NCI-H1417 treated with DMSO at 0.1 percent for 48 hours (cell line): ENCODE measurements at regions not wholly inside any gene's neighbourhood (a gene's known extent, or its start where the extent isn't known, plus 50 kb on each side); places are given as distances from the start of the nearest gene placed in this dataset.

Source experiments
- DNase-seq: peaks from one replicate; lab custom pipeline; 2025; lab: John Stamatoyannopoulos, UW

DNA sequence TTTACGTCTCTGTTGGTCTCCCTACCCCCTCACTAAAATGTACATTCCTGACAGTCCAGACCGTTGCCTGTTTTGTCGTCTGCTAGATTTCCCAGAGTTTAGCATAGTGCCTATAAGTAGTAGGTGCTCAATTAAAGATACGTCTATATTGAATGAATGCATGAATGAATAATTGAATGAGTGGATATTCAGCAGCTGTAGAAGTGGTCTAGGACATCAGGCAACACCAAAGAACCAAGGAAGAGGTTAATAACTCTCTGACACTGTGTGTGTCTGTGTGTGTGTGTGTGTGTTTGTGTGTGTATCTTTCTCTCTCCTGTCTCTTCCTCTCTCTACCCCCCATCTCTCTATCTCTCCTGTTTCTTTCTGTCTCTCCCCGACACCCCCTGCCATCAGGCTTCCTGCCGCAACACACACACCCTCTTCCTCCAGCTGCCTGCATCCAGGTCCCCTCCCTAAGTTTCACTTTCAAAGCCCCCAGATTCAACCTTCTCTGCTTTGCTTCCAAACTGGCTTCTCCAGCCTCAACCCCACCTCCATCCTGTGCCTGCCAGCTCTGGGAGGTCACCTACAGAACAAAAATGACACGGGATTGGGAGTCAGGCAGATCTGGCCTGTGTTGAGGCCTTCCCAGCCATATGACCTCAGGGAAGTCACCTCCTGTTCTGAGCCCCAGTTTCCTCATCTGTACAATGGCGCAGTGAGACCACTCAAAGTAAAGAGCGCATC is 119.9 kb upstream of the NCOR2 start:
- DNase-seq = no peak

DNA sequence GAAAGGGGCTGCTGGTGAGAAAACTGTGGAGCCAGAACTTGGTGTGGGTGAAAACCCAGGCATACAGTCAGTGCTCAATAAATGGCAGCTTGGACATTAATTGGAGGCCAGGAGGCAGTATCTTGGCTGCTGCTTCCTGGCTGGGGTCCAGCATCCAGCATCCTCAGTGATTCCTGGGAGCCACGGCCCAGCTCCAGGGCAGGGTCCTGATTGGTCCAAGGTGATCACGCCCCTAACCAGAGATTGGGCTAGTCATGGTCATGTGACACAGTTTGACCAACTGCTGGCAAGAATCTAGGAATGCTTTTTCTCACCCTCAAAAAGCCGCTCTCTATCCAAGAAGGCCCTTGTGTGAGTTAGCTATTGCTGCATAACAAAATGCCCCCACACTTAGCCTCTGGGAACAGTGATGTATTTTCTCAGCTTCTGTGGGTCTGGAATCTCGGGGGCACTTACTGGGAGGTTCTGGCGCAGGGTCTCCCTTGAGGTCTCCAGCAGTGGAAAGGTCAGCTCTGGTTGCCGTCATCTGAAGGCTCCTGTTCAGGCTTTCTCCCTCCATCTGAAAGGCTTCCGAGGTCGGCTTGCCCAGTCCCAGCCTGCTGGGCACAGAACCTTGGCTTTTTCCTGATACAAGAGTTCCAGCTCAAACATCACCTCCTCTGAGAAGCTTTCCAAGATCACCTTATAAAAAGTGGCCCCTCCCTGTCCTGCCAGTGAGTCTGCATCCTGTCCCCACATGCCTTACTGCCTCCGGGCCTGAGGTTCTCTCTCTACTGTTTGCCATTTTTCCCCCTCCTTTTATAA is 119.2 kb upstream of the NCOR2 start:
- DNase-seq = no peak

DNA sequence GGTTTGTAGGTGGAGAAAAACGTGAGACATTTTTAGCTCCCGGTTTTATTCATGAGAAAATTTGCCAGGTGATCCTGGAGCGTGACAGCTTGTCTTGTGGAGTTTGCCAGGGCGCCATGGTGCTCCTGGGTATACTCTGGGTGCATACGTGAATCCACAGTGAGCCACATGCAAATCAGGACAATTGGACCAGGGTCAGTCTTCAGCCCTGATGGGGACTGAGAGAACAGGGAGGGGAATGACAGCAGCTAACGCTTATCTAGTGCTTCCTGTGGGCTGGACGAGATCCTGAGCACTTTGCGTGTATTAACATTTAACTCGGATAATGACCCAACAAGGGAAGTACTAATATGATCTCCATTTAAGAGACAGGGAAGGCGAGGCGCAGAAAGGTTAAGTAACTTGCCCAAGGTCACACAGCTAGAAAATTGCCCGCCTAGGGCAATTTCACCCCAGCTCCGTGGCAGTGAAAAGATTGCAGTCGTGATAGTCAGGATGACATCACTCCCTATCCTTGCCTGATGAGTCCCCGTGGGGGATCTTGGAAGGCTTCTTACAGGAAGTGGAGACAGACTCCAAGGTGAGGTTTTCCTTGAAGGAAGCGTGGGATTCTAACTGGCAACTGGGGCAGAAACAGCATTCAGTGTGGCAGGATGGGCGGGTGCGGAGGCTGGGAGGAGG is 118.4 kb upstream of the NCOR2 start:
- no peak for DNase-seq

DNA sequence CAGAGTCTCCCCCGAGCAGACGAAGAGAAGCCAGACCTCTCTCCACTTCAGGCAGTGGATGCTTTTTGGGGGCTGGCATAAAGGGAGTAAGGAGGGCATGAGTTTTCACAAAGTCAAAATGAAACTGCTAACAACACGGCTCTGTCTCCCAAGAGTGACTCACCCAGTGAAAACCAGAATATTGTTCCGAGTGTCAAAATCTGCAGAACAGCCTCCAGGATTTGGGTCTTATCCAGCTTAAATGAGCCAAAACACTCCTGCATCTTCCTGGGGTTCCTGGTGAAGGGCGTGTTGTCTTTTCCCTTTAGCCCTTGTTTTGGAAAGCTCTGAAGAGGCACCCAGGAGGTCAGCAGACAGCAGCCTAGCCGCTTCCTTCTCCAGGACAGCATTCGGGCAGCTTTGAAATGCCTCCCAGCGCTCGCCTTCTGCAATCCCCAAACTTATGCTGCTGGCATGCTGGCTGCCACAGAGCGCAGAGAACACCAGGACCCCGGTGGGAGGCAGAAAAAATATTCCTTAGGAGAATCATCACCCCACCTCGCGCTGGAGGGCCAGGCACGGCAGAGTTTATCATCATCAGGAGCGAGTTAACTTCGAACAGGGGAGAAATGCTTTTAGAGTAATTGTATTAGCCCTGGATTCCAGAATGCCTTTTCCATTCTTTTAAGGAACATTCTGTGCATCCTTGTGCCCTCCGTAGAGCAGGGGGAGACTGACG is 117.7 kb upstream of the NCOR2 start:
- no peak for DNase-seq

DNA sequence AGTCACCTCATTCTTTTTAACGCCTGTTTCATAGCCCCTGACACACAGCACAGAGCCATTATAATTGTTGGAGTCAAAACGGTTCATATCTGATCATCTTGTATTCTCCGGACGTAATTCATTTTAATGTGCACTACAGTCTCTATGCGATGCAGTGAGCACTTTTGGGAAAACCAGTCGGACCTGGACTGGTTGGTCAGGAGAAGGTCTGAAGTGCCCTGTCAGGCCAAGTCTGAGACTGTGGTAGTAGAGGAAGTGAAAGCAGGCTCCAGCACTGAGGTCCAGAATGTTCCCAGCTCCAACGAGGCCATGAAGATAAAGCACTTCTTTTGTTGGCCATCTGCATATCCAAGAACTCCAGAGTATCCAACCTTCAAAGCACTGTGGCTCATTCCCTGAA is 117.1 kb upstream of the NCOR2 start:
- no peak for DNase-seq

DNA sequence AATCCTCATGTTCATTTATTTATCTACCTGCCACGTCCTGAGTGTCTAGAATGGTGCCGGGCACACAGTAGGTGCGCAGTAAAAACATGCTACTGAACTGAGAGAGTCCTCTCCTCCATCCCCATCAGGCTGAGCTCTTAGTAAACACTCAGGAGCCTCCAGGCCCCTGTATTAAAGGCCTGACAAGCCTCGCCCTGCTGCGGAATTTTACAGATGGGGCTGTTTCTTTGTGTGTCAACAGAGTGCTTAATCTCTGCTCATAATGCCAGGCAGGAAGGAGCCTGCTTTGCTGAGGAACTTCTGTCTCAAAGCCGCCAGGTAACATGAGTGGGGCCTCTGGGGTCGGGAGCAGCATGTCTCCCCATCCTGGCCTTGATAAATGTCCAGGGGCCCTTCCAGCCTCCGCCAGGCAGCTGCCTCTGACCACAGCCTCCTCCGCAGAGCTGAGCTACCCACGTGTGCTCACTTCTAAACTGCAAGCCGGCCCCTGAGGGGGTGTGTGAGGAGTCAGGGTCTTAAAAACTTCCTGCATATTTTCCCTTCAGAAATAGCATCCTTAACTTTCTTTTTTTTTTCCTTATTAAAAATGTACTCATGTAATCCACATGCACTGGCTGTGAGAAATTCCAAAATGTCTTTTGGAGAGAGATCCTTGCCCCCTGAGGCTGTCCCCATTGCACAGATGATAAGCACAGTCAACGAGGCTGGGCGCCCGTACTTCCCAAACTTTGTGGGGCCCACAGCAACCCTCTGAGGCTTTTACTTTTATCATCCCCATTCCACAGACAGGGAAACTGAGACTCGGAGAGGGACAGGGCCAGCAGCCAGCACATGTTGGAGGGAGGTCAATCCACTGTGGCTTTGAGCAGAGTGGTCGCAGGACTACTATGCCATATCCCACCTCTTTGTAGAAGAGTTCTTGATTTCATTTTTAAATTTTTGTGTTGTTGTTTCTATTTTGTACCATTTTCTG is 116.0 kb upstream of the NCOR2 start:
- no peak for DNase-seq

DNA sequence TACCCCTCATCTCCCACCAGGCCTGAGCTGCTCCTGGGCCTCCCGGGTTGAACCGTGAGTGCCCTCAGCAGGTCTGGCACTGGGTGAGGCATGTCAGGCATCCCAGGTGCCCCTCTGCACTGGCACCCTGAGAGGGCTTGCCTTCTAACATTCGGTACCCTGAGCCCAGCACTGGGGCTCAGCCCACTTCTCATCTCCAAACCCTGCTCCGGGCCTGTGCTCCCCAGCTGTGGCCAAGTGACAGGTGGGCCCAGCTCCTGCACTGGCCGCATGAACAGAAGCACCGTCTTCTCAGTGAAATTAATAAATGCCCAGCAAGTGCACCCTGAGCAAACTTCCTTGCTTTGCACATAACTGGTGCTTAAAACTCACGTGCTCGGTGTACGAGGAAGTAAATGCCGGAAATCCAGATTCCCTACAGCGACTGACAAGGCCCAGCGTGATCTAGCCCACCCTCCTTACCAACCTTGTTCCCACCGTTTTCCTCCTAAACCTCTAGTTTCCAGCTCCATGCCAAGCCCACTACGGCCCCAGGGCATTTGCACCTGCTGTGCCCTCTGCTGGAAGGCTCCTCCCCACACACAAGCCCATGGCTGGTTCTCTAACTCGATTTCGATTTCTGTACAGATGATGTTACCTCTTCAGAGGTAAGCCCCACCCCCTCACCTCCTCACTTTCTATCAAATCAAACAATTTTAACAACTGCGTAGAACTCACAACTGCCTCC is 115.2 kb upstream of the NCOR2 start:
- DNase-seq = no peak

DNA sequence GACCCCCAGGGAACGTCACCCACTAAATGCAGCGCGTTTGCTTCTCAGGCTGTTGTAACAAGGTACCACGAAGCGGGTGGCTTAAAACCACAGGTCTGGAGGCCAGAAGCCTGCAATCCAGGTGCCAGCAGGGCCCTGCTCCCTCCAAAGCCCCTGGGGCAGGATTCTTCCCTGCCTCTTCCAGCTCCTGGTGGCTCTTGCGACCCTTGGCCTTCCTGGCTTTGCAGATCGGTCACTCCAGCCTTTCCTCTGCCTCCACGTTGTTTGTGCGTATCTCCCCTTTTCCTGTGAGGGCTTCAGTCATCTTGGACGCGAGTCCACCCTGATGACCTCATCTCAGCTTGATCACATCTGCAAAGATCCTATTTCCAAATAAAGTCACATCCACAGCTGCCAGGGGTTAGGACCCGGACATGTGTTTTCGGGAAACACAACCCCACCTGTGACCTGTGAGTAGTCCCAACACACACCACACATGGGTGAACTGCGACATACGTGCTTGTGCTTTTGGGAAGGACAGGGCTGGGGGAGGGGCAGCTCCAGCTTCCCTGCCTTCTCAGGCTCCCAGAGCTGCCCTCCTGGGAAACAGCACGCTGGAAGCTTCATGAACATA is 114.5 kb upstream of the NCOR2 start:
- DNase-seq = no peak

DNA sequence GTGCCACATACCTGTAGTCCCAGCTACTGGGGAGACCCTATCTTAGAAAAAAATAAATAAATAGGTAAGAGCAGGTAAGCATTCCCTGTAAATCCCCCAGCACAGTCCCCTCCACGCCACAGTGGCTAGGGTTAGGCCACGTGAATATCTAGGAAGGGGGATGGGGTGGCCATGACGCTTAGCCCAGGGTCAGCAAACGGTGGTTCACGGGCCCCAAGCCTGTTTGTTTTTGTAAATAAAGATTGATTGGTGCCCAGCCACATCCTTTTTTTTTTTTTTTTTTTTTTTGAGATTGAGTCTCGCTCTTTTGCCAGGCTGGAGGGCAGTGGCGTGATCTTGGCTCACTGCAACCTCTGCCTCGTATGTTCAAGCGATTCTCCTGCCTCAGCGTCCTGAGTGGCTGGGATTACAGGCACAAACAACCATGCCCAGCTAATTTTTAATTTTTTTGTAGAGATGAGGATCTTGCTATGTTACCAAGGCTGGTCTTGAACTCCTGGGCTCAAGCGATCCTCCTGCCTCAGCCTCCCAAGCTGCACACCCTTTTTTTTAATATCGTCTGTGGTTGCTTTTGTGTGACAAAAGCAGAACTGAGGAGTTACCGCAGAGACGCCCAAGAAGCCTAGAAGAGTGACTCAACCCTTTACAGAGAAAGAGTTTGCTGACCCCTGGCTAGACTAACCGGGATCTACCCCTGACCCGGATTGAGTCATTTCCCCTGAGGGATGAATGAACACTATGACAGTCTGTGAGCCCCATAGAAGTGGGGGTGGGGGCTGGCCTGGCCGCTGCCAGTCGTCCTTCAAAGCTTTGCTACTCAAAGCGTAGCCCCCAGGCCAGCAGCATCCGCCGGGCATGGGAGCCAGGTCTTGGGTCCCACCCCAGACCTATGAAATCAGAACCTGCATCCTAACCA is 113.7 kb upstream of the NCOR2 start:
- DNase-seq = no peak

DNA sequence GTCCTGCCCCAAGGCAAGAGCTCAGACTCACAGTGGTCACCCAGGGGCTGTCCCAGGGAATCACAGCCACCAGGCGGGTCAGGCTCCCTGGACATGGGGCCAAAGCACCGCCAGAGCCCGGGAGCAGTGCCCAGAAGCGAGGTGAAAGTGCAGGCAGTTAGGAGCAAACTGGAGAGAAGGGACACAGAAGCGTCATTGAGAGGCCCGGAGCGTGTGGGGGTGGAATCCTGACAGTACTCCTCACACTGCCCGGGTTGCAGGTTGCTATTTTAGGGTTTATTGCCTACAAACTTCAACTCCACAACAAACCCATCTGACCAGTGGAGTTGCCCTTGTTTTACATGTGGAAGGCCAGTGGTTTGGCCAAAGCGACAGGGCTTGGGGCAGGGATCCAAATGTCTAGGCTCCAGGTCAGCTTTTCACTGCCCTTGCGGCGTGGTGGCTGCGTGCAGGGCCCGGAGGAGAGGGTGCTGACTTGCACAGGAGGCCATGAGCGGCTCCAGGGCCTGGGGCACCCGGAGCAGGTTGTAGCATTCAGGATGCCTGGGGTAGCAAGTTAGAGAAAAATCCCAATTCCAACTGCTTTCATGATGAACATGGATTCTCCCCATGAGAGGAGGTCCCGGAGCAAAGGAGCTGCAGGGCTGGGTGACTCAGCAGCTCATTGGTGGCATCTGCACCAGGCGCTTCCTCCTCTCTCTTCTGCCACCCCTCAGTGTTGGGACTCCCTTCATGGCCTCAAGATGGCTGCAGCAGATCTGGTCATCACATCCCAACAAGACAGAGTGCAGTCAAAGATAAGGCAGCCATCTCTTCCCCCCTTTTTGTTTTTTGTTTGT is 112.3 kb upstream of the NCOR2 start:
- DNase-seq = no peak

DNA sequence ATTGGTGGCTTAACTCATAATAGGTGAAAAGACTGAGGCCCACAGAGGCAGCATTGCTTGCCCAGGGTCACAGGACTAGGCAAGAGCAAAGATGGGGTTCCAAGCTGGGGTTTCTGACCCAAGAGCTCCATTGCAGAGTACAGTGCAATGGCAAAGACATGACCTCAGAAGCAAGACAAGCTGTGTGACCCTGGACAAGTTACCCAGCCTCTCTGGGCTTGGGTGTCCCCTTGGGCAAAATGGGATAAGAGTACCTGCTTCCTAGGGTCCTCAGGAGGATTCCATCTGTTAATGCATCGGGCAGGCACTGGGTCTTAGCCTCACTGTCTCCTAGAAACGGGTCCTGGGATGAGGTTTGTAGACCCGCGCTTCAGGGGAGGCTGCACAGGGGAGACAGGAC is 111.6 kb upstream of the NCOR2 start:
- no peak for DNase-seq

DNA sequence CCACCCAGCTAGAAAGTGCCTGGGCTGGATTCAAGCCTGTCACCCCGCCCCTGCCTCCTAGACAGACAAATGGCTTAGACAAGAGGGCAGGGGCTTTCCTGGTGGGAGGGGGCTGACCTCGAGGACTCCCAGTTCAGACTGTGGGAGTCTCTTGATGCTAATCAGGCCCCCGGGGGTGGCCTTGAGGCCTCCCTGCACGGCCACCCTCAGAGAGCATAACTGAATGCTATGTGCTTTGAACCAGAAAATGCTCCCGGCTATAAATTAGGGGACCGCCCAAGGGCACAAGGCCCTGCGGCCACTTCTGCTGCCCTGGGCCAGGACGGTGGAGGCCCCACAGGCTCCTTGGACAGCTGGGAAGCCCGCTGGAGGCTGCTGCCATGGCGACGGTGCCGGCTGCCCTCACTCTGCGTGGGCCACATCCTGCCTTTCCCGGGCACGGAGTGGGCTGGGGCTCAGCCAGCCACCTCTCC is 111.0 kb upstream of the NCOR2 start:
- DNase-seq = no peak

DNA sequence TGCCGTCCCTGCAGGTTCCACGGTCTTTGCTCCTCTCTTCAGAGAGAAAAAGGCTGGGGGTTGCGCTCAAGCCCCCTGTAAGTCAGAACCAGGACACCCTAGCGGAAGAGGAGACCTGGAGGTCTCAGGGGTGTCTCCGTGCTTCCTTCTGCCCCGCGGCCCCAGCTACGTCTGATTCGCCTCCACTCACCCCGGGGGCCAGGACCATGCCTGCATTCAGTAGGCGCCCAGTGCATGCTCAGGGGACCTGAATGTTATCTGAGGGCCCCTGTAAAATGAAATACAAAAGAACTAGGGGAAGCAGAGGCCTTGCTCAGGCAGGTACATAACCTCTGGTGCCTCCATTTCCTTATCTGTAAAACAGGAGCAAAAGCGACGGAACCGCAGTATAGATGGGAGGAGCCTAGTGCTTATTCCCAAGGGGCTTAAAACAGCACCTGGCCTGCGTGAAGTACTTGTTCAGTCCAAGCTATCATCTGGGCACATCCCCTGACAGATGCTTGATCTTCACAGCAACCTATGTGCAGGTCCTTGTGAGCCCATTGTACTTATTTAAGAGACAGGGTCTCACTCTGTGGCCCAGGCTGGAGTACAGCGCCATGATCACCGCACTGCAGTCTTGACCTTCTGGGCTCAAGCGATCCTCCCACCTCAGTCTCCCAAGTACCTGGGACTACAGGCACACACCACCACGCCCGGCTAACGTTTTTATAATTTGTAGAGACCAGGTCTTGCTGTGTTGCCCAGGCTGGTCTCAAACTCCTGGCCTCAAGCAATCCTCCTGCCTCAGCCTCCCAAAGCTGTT is 110.3 kb upstream of the NCOR2 start:
- no peak for DNase-seq

DNA sequence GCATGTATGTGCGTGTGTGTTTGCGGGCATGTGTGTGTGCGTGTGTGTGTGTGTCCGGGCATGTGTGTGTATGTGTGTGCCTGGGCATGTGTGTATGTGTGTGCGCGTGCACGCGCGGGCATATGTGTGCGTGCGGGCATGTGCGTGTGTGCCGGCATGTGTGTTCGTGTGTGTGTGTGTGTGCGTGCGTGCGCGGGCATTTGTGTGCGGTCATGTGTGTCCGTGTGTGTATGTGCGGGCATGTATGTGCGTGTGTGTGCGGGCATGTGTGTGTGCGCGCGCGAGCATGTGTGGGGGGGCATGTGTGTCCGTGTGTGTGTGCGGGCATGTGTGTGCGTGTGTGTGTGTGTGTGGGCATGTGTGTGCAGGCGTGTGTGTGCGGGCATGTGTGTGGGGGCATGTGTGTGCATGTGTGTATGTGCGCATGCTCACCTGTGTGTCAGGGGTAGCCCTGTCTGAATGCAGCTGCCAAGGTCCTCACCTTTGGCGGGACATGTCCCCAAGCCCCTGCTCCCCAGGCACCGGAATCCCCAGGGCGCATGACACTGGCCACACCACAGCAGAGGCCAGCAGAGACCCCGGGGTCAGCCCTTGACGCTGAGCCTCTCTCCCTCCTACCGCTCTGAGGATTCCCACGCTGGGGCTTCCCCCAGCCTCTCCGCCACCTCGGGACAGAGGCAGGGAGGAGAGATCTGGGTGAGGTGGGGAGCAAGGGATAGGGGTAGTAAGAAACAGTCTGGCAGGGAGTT is 109.5 kb upstream of the NCOR2 start:
- no peak for DNase-seq

DNA sequence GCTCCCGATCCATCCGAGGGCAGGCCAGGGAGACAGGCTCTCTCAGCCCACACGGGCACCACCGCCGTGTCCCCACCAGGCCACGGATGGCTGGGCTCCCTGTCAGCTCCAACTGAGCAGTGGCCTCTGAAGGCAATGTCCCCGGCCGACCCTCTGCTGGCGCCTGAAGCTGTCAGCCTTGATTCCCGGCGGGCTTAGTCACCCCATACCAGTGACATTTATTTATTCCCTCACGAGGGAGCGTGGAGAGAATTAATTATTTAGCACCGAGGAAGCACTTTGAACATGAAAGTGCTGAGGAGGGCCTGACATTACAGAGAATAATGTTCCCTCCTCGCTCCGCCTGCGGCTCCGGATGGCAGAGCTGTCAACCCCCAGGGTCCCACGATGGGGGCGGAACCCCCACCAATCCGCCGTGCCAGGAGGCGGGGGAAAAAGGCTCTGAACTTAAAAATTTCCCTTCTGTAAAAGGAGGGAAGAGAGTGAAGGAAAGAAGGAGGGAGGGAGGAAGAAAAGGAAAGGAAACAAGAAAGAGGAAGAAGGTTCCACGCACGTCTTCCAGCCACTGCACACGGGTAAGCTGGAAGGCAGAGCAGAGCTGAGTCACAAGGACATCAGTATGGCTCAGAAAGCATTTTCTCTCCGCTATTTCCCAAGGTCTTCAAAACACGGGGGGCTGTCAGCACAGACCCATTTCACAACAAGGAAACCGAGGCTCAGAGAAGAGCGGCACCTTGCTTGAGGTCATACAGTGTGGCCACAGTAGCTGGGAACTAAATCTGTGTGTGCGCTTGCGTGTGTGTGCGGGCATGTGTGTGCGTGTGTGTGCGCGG is 108.7 kb upstream of the NCOR2 start:
- DNase-seq = no peak
